HL-60 (cell line): ENCODE measurements at regions not wholly inside any gene's neighbourhood (a gene's known extent, or its start where the extent isn't known, plus 50 kb on each side); places are given as distances from the start of the nearest gene placed in this dataset.

Experiments
- DNase-seq, 2 experiments: peaks; one replicate each; pipeline ENCODE4 v3.0.0-alpha.2; 2010 to 2020; ENCODE audit warnings: low read depth in 1 of 2, low spot score in 1 of 2
- H3K27ac ChIP-seq: fragments of 250-450 bp; sonication (Bioruptor Pico); replicated peaks from 2 replicates; pipeline ENCODE4 v1.5.1; 2020; ENCODE audit warnings: mild to moderate bottlenecking, moderate library complexity
- H3K27me3 ChIP-seq: fragments of 250-450 bp; sonication (Bioruptor Pico); 2 replicates; pipeline ENCODE4 v1.5.1; 2021; ENCODE audit warnings: mild to moderate bottlenecking, moderate library complexity; ENCODE audit not compliant: insufficient read depth, poor library complexity, severe bottlenecking
- H3K4me3 ChIP-seq: replicated peaks from 2 replicates; pipeline ENCODE4 v1.5.1; 2011; ENCODE audit warnings: mild to moderate bottlenecking, control low read depth, low read length; ENCODE audit not compliant: insufficient read depth
- CTCF ChIP-seq: IDR thresholded peaks from one replicate; pipeline ENCODE4 v1.5.1; 2011; ENCODE audit warnings: low read length, control low read depth, inconsistent platforms; ENCODE audit not compliant: insufficient read depth
- GABPA ChIP-seq: IDR thresholded peaks from 2 replicates; pipeline ENCODE4 v1.6.1; 2012; ENCODE audit warnings: low read depth
- POLR2AphosphoS5 ChIP-seq: IDR thresholded peaks from 2 replicates; pipeline ENCODE4 v1.6.1; 2012; ENCODE audit warnings: low read depth
- REST ChIP-seq: IDR thresholded peaks from 2 replicates; pipeline ENCODE4 v1.6.1; 2012; ENCODE audit warnings: low read depth; ENCODE audit not compliant: insufficient replicate concordance
- SPI1 ChIP-seq: IDR thresholded peaks from 2 replicates; pipeline ENCODE4 v1.6.1; 2012; ENCODE audit warnings: low read depth, mild to moderate bottlenecking, borderline replicate concordance

- TF ChIP-seq REST = no peak
- no peak for TF ChIP-seq SPI1
- no peak for TF ChIP-seq POLR2AphosphoS5
- no peak for TF ChIP-seq GABPA
- no peak for TF ChIP-seq CTCF
- Histone ChIP-seq H3K27ac (no peak overlapping the region), H3K4me3 (no peak overlapping the region), H3K27me3 (no peaks in the 10 kb centered on the region)
- DNase-seq = no peak
Measured at GRCh38 chr4:165588534-165589315, 209.9 kb downstream of the CPE start.

- Histone ChIP-seq H3K27ac (no peak overlapping the region), H3K27me3 (no peaks in the 10 kb centered on the region), H3K4me3 (no peak overlapping the region)
- DNase-seq = no peak
- TF ChIP-seq SPI1 (no peak), REST (no peak), CTCF (no peak), GABPA (no peak), POLR2AphosphoS5 (no peak)
Measured at GRCh38 chr4:165592386-165592785, 213.6 kb downstream of the CPE start.

- TF ChIP-seq GABPA (no peak), CTCF (no peak), REST (no peak)
- H3K27ac ChIP-seq = no peak overlapping the region
- H3K4me3 ChIP-seq = no peak overlapping the region
- H3K27me3 ChIP-seq = no peaks in the 10 kb centered on the region
- DNase-seq = no peak
Measured at GRCh38 chr4:165597581-165598480, 219.0 kb downstream of the CPE start.
